Hepatocyte (in vitro differentiated cells): ENCODE measurements at regions not wholly inside any gene's neighbourhood (a gene's known extent, or its start where the extent isn't known, plus 50 kb on each side); places are given as distances from the start of the nearest gene placed in this dataset.

Source experiments
- DNase-seq: peaks from one replicate; pipeline ENCODE4 v3.0.0-alpha.2; 2016; ENCODE audit warnings: low spot score
- H2AFZ ChIP-seq: fragments of 200-600 bp; sonication (generic); 2 replicates; pipeline ENCODE4 v1.6.0; 2016; ENCODE audit warnings: antibody characterized with exemption, mild to moderate bottlenecking
- H3K27ac ChIP-seq: fragments of 200-600 bp; sonication (generic); 2 replicates; pipeline ENCODE4 v1.5.1; 2016; ENCODE audit warnings: mild to moderate bottlenecking
- H3K27me3 ChIP-seq: fragments of 200-600 bp; sonication (generic); 2 replicates; pipeline ENCODE4 v1.6.1; 2016
- H3K36me3 ChIP-seq: fragments of 200-600 bp; sonication (generic); replicated peaks from 2 replicates; pipeline ENCODE4 v1.5.1; 2016; ENCODE audit warnings: low read depth; ENCODE audit not compliant: insufficient read depth
- H3K4me1 ChIP-seq: fragments of 200-600 bp; sonication (generic); 2 replicates; pipeline ENCODE4 v1.5.1; 2016; ENCODE audit warnings: mild to moderate bottlenecking, moderate library complexity; ENCODE audit not compliant: insufficient read depth
- H3K4me2 ChIP-seq: fragments of 200-600 bp; sonication (generic); 2 replicates; pipeline ENCODE4 v1.6.0; 2016
- H3K4me3 ChIP-seq: fragments of 200-600 bp; sonication (generic); 2 replicates; pipeline ENCODE4 v1.5.1; 2016; ENCODE audit warnings: mild to moderate bottlenecking
- H3K79me2 ChIP-seq: fragments of 200-600 bp; sonication (generic); 2 replicates; pipeline ENCODE4 v1.6.0; 2017; ENCODE audit warnings: mild to moderate bottlenecking
- H3K9me2 ChIP-seq: fragments of 200-600 bp; sonication (generic); replicated peaks from 2 replicates; pipeline ENCODE4 v1.6.0; 2017; ENCODE audit warnings: mild to moderate bottlenecking; ENCODE audit not compliant: insufficient read depth
- H3K9me3 ChIP-seq: fragments of 200-600 bp; sonication (generic); 2 replicates; pipeline ENCODE4 v1.5.1; 2016; ENCODE audit warnings: low read depth, mild to moderate bottlenecking
- H4K20me1 ChIP-seq: fragments of 200-600 bp; sonication (generic); 2 replicates; pipeline ENCODE4 v1.6.0; 2016; ENCODE audit warnings: mild to moderate bottlenecking; ENCODE audit not compliant: insufficient read depth, poor library complexity, severe bottlenecking
- CTCF ChIP-seq: fragments of 200-600 bp; sonication (generic); IDR thresholded peaks from 2 replicates; pipeline ENCODE4 v1.5.1; 2016; ENCODE audit warnings: antibody characterized with exemption, mild to moderate bottlenecking; ENCODE audit not compliant: poor library complexity
- EZH2 ChIP-seq: fragments of 200-600 bp; sonication (generic); IDR thresholded peaks from 2 replicates; pipeline ENCODE4 v1.6.1; 2016; ENCODE audit warnings: antibody characterized with exemption, mild to moderate bottlenecking, borderline replicate concordance
- EZH2phosphoT487 ChIP-seq: fragments of 200-600 bp; sonication (generic); IDR thresholded peaks from one replicate; pipeline ENCODE4 v1.6.1; 2018; ENCODE audit warnings: antibody characterized with exemption, mild to moderate bottlenecking, low read depth, moderate library complexity; ENCODE audit not compliant: unreplicated experiment, severe bottlenecking
- whole genome bisulfite sequencing: methylation state at CpG from one replicate; pipeline ENCODE4 v1.1.6; 2016; ENCODE audit warnings: low lambda C conversion rate; ENCODE audit errors: missing lambda C conversion rate; 5-methylcytosine and 5-hydroxymethylcytosine counted together

GRCh38 chr2:237251986-237252385 is 162.0 kb downstream of the COL6A3 start:
- Histone ChIP-seq H3K4me3 (no peak overlapping the region), H4K20me1 (no peaks in the 10 kb centered on the region), H3K4me1 (peaks cover 8% of the 10 kb centered on the region), H3K9me3 (no peaks in the 10 kb centered on the region), H3K27ac (peak overlapping the region; percentile 47), H2AFZ (no peak overlapping the region), H3K36me3 (no peaks in the 10 kb centered on the region), H3K9me2 (no peaks in the 10 kb centered on the region), H3K4me2 (no peak overlapping the region), H3K27me3 (no peaks in the 10 kb centered on the region), H3K79me2 (no peaks in the 10 kb centered on the region)
- TF ChIP-seq EZH2 (no peak), EZH2phosphoT487 (no peak), CTCF (no peak)
- no peak for DNase-seq
- 52% methylated on average over 2 of the region's 2 CpGs for WGBS

GRCh38 chr2:237253046-237253702 is 160.8 kb downstream of the COL6A3 start:
- Histone ChIP-seq H3K27me3 (no peaks in the 10 kb centered on the region), H3K27ac (no peak overlapping the region), H3K9me2 (no peaks in the 10 kb centered on the region), H4K20me1 (no peaks in the 10 kb centered on the region), H3K79me2 (no peaks in the 10 kb centered on the region), H3K36me3 (no peaks in the 10 kb centered on the region), H2AFZ (no peak overlapping the region), H3K4me3 (no peak overlapping the region), H3K4me1 (peaks cover 20% of the 10 kb centered on the region), H3K9me3 (no peaks in the 10 kb centered on the region), H3K4me2 (no peak overlapping the region)
- WGBS: 80% methylated on average over 6 of the region's 6 CpGs
- no peak for DNase-seq
- TF ChIP-seq EZH2 (no peak), EZH2phosphoT487 (no peak), CTCF (no peak)

- H2AFZ ChIP-seq: no peak overlapping the region
- H4K20me1 ChIP-seq: no peaks in the 10 kb centered on the region
- TF ChIP-seq EZH2phosphoT487 (no peak), CTCF (no peak), EZH2 (no peak)
- H3K36me3 ChIP-seq: no peaks in the 10 kb centered on the region
- no peak for DNase-seq
- H3K9me3 ChIP-seq: no peaks in the 10 kb centered on the region
- no peak overlapping the region for H3K4me2 ChIP-seq
- no peaks in the 10 kb centered on the region for H3K79me2 ChIP-seq
- H3K9me2 ChIP-seq: no peaks in the 10 kb centered on the region
- peaks cover 31% of the 10 kb centered on the region for H3K4me1 ChIP-seq
- H3K4me3 ChIP-seq: no peak overlapping the region
- WGBS: 71% methylated on average over 2 of the region's 2 CpGs
- H3K27me3 ChIP-seq: no peaks in the 10 kb centered on the region
- no peak overlapping the region for H3K27ac ChIP-seq
Observed at GRCh38 chr2:237254369-237254861, 159.5 kb downstream of the COL6A3 start.
